GM12891 (cell line): ENCODE measurements at regions not wholly inside any gene's neighbourhood (a gene's known extent, or its start where the extent isn't known, plus 50 kb on each side); places are given as distances from the start of the nearest gene placed in this dataset.

Source experiments
- DNase-seq: peaks from one replicate; pipeline ENCODE4 v3.0.0; 2011; ENCODE audit warnings: low spot score; ENCODE audit not compliant: insufficient read length
- FAIRE-seq: peaks from 2 replicates; lab custom pipeline; 2011; peaks lifted over from hg19 to GRCh38; lab: Jason Lieb, UNC
- PAX5 ChIP-seq: IDR thresholded peaks from 2 replicates; pipeline ENCODE4 v1.6.1; 2011; ENCODE audit warnings: low read length, moderate library complexity, mild to moderate bottlenecking; ENCODE audit not compliant: insufficient read depth, severe bottlenecking
- POLR2A ChIP-seq: IDR thresholded peaks from 2 replicates; pipeline ENCODE4 v1.6.1; 2011; ENCODE audit warnings: low read depth, low read length, control low read depth
- POLR2AphosphoS5 ChIP-seq: IDR thresholded peaks from 2 replicates; pipeline ENCODE4 v1.6.1; 2011; ENCODE audit warnings: low read depth, low read length, control low read depth
- POU2F2 ChIP-seq: IDR thresholded peaks from 2 replicates; pipeline ENCODE4 v1.6.1; 2011; ENCODE audit warnings: low read depth, mild to moderate bottlenecking, control low read depth, low read length, moderate library complexity
- SPI1 ChIP-seq: IDR thresholded peaks from 2 replicates; pipeline ENCODE4 v1.6.1; 2011; ENCODE audit warnings: low read depth, low read length, control low read depth
- TAF1 ChIP-seq: IDR thresholded peaks from 2 replicates; pipeline ENCODE4 v1.6.1; 2011; ENCODE audit warnings: low read depth, low read length, control low read depth

DNA sequence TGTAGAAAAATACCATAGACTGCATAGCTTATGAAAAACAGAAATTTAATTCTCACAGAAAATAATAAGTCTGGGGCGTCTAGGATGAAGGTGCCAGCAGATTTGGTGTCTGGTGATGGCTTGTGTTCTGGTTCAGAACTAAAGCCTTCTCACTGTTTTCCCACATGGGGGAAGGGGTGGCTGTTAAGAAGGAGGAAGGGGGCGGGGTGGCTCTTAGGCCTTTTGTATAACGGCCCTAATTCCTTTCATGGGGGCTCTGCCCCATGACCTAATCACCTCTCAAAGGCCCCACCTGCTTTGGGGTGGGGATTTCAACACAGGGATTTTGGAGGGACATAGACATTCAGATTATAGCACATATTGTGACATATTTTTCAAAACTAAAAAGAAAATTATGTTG, 173.2 kb upstream of the TECRL start:
- DNase-seq, result no peak
- FAIRE-seq, result no peak
- TF ChIP-seq SPI1, result no peak
- TF ChIP-seq POLR2AphosphoS5, result no peak
- no peak for TF ChIP-seq POLR2A
- no peak for TF ChIP-seq TAF1
- no peak for TF ChIP-seq PAX5
- no peak for TF ChIP-seq POU2F2

DNA sequence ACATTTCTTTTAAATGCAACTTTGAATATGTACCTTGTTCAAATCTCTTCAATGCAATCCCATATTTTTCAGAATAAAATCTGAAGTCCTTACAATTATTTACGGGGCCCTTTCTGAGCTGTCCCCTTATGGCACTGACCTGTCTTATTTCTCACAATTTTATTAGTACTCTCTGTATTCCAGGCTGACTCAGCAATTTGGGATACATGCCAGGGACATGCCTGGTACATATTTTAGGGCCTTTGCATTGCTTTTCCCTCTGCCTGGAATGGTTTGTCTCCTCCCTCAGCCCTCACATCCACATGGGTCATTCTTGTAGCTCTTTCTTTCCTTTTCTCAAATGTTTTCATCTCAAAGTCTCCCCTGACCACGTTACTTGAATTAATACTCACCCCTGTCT, 172.2 kb upstream of the TECRL start:
- TF ChIP-seq POLR2AphosphoS5 (no peak), TAF1 (no peak)
- DNase-seq (no peak), FAIRE-seq (no peak)

DNA sequence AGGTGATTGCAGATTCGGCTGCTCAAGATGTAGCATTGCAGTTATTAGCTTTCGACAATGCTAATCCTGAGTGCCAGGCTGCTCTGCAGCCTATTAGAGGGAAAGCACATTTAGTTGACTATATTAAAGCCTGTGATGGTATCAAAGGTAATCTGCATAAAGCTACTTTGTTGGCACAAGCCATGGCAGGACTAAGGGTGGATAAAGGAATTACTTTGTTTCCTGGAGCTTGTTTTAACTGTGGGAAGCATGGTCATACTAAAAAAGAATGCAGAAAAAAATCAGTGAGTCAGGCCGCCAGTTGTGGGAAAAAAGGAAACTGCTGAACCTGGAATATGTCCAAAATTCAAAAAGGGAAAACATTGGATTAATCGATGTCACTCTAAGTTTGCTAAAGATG, 154.9 kb upstream of the TECRL start:
- DNase-seq (no peak), FAIRE-seq (no peak)
- no peak for TF ChIP-seq POLR2A
- no peak for TF ChIP-seq SPI1
- TF ChIP-seq POLR2AphosphoS5, result no peak
- no peak for TF ChIP-seq POU2F2
- TF ChIP-seq PAX5, result no peak
- TF ChIP-seq TAF1, result no peak

DNA sequence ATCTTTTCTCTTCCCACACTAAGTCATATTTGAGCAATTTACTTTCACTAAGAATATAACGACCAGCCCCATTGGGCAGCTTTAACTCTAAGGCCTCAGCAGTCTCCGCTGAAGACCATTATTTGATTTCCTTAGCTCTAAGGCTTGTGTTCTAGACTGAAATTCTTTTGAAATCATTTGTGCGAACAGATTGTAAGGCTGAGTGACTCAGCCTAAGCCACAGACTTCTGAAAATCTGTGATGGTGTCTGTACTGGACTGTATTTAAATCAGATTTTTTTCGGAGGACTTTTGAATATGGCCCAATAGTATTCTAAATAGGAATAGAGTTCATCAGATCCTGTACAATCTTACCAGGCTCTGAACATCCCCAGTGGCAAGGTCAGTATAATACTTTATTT, 150.3 kb upstream of the TECRL start:
- TF ChIP-seq SPI1, result no peak
- TF ChIP-seq TAF1, result no peak
- no peak for TF ChIP-seq POU2F2
- no peak for TF ChIP-seq POLR2A
- no peak for TF ChIP-seq POLR2AphosphoS5
- TF ChIP-seq PAX5, result no peak
- FAIRE-seq, result no peak
- no peak for DNase-seq

DNA sequence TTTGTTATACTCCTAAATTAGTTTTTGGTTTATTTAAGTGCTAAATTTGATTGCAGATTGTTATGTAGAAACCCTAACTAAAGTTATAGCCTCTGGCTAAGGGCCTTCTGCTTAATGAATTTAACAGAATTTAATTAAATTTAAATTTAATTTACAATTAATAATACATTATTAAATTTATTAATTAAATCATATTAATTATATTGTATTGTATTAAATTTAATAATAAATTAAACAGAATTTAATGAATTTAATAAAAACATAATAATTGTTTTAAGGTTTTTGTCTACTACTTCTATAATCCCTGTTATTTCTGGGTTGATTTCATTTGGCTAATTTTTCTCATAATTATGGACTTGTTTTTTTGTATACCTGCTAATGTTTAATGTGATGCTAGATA, 141.9 kb upstream of the TECRL start:
- DNase-seq, result no peak
- FAIRE-seq, result no peak
- TF ChIP-seq POU2F2, result no peak

DNA sequence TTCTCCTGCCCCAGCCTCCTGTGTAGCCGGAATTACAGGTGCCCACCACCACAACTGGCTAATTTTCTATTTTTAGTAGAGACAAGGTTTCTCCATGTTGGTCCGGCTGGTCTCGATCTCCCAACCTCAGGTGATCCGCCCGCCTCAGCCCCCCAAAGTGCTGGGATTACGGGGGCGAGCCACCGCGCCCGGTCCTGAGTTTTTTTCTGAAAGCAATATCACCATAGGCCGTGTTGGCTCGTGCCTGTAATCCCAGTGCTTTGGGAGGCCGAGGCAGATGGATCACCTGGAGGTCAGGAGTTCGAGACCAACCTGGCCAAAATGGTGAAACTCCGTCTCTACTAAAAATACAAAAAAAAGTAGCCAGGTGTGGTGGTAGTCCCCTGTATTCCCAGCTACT, 136.3 kb upstream of the TECRL start:
- DNase-seq (no peak), FAIRE-seq (no peak)
- no peak for TF ChIP-seq TAF1
- TF ChIP-seq POLR2AphosphoS5, result no peak
- TF ChIP-seq SPI1, result no peak
- no peak for TF ChIP-seq POLR2A
- no peak for TF ChIP-seq POU2F2
- no peak for TF ChIP-seq PAX5

DNA sequence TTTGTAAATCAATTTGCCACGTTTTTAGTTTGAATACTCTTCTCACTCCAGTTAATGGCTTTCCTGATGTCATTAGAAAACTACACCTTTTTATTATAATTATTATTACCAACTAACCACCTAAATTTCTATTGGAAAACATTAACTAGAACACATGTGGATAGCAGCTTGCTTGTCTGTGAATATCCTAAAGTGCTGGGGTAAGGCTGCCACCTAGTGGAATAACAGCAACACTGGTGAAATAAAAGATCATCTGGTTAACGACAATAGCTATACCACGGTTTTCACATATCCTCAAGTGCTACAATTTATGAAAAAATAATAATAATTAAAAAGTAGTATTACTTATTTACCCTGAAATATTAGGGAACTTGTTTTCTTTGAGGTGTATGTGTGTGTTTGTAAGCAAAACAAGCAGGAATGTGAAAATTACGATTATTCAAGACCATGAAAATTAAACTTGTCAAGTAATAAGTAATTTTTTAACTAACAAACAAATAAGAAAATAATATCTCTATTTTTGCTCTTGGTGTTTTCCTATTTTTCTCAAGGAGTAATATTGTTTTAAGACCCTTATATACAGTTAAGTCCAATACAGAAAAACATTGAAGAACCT, 130.1 kb upstream of the TECRL start:
- no peak for TF ChIP-seq TAF1
- no peak for TF ChIP-seq SPI1
- no peak for TF ChIP-seq PAX5
- no peak for TF ChIP-seq POLR2A
- TF ChIP-seq POLR2AphosphoS5, result no peak
- TF ChIP-seq POU2F2, result no peak
- FAIRE-seq, result peak; percentile 86
- DNase-seq, result no peak

DNA sequence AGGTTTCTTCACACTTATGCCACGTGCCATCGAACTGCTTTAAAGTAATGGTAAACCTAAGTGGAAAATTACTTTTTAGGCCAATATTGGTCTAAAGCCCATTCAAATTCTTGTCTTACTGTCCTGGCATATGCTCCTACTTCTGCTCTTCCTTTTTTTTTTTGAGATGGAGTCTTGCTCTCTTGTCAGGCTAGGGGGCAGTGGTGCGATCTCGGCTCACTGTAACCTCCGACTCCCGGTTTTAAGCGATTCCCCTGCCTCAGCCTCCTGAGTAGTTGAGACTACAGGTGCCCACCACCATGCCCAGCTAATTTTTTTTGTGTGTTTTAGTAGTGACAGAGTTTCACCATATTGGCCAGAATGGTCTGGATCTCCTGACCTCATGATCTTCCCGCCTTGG, 129.0 kb upstream of the TECRL start:
- no peak for DNase-seq
- TF ChIP-seq POLR2AphosphoS5 (no peak), POLR2A (no peak), SPI1 (no peak), TAF1 (no peak), PAX5 (no peak), POU2F2 (no peak)
- FAIRE-seq, result no peak

DNA sequence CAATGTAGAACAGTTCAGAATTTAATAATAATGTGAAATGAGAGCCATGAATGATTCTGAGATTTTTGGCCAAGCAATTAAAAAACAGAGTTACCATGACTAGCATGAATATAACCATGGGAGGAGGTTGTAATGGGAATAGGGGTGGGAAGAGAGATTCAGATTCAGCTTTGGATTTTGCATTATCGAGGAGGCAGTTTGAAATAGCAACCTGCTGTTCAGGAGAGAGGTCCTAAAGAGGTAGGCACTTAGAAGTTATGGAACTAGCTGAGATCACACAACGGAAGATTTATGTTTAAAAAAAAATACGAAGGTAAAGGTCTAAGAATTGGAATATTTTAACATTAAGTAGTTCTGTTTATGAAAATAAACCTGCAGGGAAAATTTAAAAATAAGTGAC, 124.4 kb upstream of the TECRL start:
- TF ChIP-seq TAF1, result no peak
- TF ChIP-seq PAX5, result no peak
- no peak for TF ChIP-seq SPI1
- TF ChIP-seq POLR2A, result no peak
- no peak for TF ChIP-seq POLR2AphosphoS5
- no peak for TF ChIP-seq POU2F2
- DNase-seq (no peak), FAIRE-seq (no peak)

DNA sequence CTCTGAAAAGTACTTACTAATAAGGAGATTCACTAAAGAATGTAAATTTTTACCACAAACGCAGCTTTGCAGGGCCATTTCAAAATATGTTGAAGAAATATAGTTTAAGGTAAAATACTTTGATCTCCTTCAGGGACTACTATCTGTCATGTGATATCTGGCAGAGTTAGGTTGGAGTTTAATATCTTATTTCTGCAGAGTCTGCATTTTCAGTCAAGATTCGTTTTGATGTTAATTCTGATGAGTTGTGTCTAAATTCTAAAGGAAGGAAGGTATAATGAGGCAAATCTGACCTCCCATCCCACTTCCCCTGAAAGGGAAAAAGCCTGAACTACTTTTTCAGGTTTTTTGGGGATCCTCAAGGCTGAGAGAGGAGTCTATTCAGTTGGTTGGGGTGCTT, 123.9 kb upstream of the TECRL start:
- DNase-seq, result no peak
- TF ChIP-seq TAF1 (no peak), POLR2AphosphoS5 (no peak), PAX5 (no peak), POU2F2 (no peak), SPI1 (no peak), POLR2A (no peak)
- FAIRE-seq, result no peak

DNA sequence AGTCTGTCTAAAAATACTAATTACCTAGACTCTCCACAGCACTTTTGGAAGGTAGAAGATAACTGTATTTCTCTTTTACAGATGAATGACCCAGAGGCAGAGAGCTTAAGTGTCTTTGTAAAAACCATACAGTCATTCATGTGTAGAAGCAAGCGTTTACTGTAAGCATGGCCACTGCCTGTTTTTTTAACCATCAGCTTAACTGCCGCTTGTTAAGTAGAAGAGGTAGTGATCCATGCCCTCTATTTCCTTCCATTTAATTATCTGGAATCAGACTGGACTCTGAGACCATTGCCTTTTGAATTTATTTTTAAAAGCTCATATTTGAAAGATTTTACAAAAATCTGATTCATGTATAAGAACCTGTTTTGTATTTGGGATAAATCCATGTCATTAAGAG, 111.2 kb upstream of the TECRL start:
- TF ChIP-seq SPI1, result no peak
- TF ChIP-seq TAF1, result no peak
- no peak for TF ChIP-seq POU2F2
- TF ChIP-seq POLR2A, result no peak
- no peak for TF ChIP-seq POLR2AphosphoS5
- TF ChIP-seq PAX5, result no peak
- no peak for DNase-seq
- FAIRE-seq, result no peak
